Activated CD4-positive, alpha-beta T cell treated with anti-CD3 and anti-CD28 coated beads, Interleukin-10, Interleukin-2, amounts not matched to agents 100 ng/mL and 50 ng/mL, durations not matched to agents 16 hours and 8 hours (primary cell): ENCODE measurements at regions not wholly inside any gene's neighbourhood (a gene's known extent, or its start where the extent isn't known, plus 50 kb on each side); places are given as distances from the start of the nearest gene placed in this dataset.

ENCODE experiments used
- DNase-seq: peaks from one replicate; pipeline ENCODE4 v3.0.0-alpha.2; 2020

- no peak for DNase-seq
These were observed 316.2 kb upstream of the UMPS start for GRCh38 chr3:124413989-124414598.

GRCh38 chr3:124415446-124415960, 314.7 kb upstream of the UMPS start:
- DNase-seq: no peak

- DNase-seq: no peak
These were observed 310.9 kb upstream of the UMPS start for GRCh38 chr3:124419303-124419702.

- no peak for DNase-seq
These were observed 309.9 kb upstream of the UMPS start for GRCh38 chr3:124420392-124420791.

GRCh38 chr3:124422805-124423204, 307.4 kb upstream of the UMPS start:
- no peak for DNase-seq

GRCh38 chr3:124424396-124424795, 305.9 kb upstream of the UMPS start:
- DNase-seq: no peak

GRCh38 chr3:124425972-124426371, 304.3 kb upstream of the UMPS start:
- no peak for DNase-seq

GRCh38 chr3:124428372-124429128, 301.7 kb upstream of the UMPS start:
- no peak for DNase-seq

GRCh38 chr3:124429129-124429815, 301.0 kb upstream of the UMPS start:
- DNase-seq: no peak

- no peak for DNase-seq
These were observed 298.8 kb upstream of the UMPS start for GRCh38 chr3:124431331-124431994.

GRCh38 chr3:124434176-124434575, 296.1 kb upstream of the UMPS start:
- no peak for DNase-seq

GRCh38 chr3:124435467-124435866, 294.8 kb upstream of the UMPS start:
- no peak for DNase-seq

GRCh38 chr3:124438813-124439212, 291.4 kb upstream of the UMPS start:
- no peak for DNase-seq

- DNase-seq: no peak
These were observed 290.6 kb upstream of the UMPS start for GRCh38 chr3:124439603-124440002.

- DNase-seq: no peak
These were observed 288.5 kb upstream of the UMPS start for GRCh38 chr3:124441766-124442165.

- no peak for DNase-seq
These were observed 287.8 kb upstream of the UMPS start for GRCh38 chr3:124442463-124442862.

GRCh38 chr3:124443446-124443845, 286.8 kb upstream of the UMPS start:
- no peak for DNase-seq

- DNase-seq: no peak
These were observed 286.2 kb upstream of the UMPS start for GRCh38 chr3:124444075-124444474.

GRCh38 chr3:124444896-124445295, 285.4 kb upstream of the UMPS start:
- DNase-seq: no peak

- DNase-seq: no peak
These were observed 282.4 kb upstream of the UMPS start for GRCh38 chr3:124447845-124448244.

- DNase-seq: no peak
These were observed 281.3 kb upstream of the UMPS start for GRCh38 chr3:124448954-124449353.

- no peak for DNase-seq
These were observed 279.9 kb upstream of the UMPS start for GRCh38 chr3:124450366-124450765.

- DNase-seq: no peak
These were observed 278.5 kb upstream of the UMPS start for GRCh38 chr3:124451630-124452317.
